Keratinocyte (primary cell): ENCODE measurements at regions not wholly inside any gene's neighbourhood (a gene's known extent, or its start where the extent isn't known, plus 50 kb on each side); places are given as distances from the start of the nearest gene placed in this dataset.

Experiments
- DNase-seq: peaks from one replicate; pipeline ENCODE4 v3.0.0-alpha.2; 2011; ENCODE audit warnings: low read depth, missing footprints, low spot score
- FAIRE-seq: peaks from 2 replicates; lab custom pipeline; 2011; peaks lifted over from hg19 to GRCh38; lab: Jason Lieb, UNC
- H2AFZ ChIP-seq: 2 replicates; pipeline ENCODE4 v1.6.0; 2012; ENCODE audit warnings: low read length, control low read depth, inconsistent platforms; ENCODE audit not compliant: control insufficient read depth
- H3K27ac ChIP-seq: 2 replicates; pipeline ENCODE4 v1.5.1; 2011; ENCODE audit warnings: low read length; ENCODE audit not compliant: control insufficient read depth, insufficient read depth
- H3K27me3 ChIP-seq: 3 replicates; pipeline ENCODE4 v1.6.0; 2011; ENCODE audit warnings: low read length; ENCODE audit not compliant: control insufficient read depth, insufficient read depth; ENCODE audit errors: extremely low read depth
- H3K36me3 ChIP-seq, 2 experiments: 2 replicates in 1 of 2; 3 replicates in 1 of 2; pipeline ENCODE4 v1.5.1; 2011; ENCODE audit warnings: low read length in 2 of 2, mild to moderate bottlenecking in 1 of 2; ENCODE audit not compliant: control insufficient read depth in 2 of 2, insufficient read depth in 2 of 2; ENCODE audit errors: extremely low read depth in 1 of 2
- H3K4me1 ChIP-seq: 3 replicates; pipeline ENCODE4 v1.5.1; 2011; ENCODE audit warnings: low read length; ENCODE audit not compliant: control insufficient read depth, insufficient read depth; ENCODE audit errors: extremely low read depth
- H3K4me2 ChIP-seq: 3 replicates; pipeline ENCODE4 v1.6.0; 2011; ENCODE audit warnings: low read depth, low read length; ENCODE audit not compliant: control insufficient read depth, insufficient read depth; ENCODE audit errors: extremely low read depth
- H3K4me3 ChIP-seq, 3 experiments: fragments of 200-600 bp in 1 of 3; sonication (generic) in 1 of 3; 2 replicates in 2 of 3; 3 replicates in 1 of 3; pipeline ENCODE4 v1.5.1; 2011 to 2016; ENCODE audit warnings: low read length in 3 of 3, mild to moderate bottlenecking in 3 of 3, control low read depth in 2 of 3, inconsistent platforms in 1 of 3, low read depth in 1 of 3, mixed read lengths in 1 of 3, mixed run types in 1 of 3, moderate library complexity in 1 of 3; ENCODE audit not compliant: control insufficient read depth in 2 of 3, insufficient read depth in 2 of 3; ENCODE audit errors: extremely low read depth in 1 of 3
- H3K79me2 ChIP-seq: 2 replicates; pipeline ENCODE4 v1.6.0; 2012; ENCODE audit warnings: low read length; ENCODE audit not compliant: control insufficient read depth, insufficient read depth
- H3K9ac ChIP-seq: 3 replicates; pipeline ENCODE4 v1.6.0; 2011; ENCODE audit warnings: low read length; ENCODE audit not compliant: control insufficient read depth, insufficient read depth; ENCODE audit errors: extremely low read depth
- H3K9me1 ChIP-seq: 3 replicates; pipeline ENCODE4 v1.6.0; 2011; ENCODE audit warnings: low read length; ENCODE audit not compliant: control insufficient read depth, insufficient read depth; ENCODE audit errors: extremely low read depth
- H3K9me3 ChIP-seq: 2 replicates; pipeline ENCODE4 v1.5.1; 2012; ENCODE audit warnings: low read depth, low read length; ENCODE audit not compliant: control insufficient read depth
- H4K20me1 ChIP-seq: 3 replicates; pipeline ENCODE4 v1.6.0; 2011; ENCODE audit warnings: low read length; ENCODE audit not compliant: control insufficient read depth, insufficient read depth; ENCODE audit errors: extremely low read depth
- CTCF ChIP-seq, 3 experiments: IDR thresholded peaks in 1 of 3; conservative IDR thresholded peaks in 1 of 3; optimal IDR thresholded peaks in 1 of 3; 2 replicates in 2 of 3; 3 replicates in 1 of 3; pipeline versions ENCODE3 to v1.5.1; 2011; ENCODE audit warnings: low read length in 3 of 3, mild to moderate bottlenecking in 3 of 3, moderate library complexity in 2 of 3, control low read depth in 1 of 3, inconsistent platforms in 1 of 3; ENCODE audit not compliant: insufficient read depth in 2 of 3; ENCODE audit errors: extremely low read depth in 1 of 3
- EZH2 ChIP-seq: IDR thresholded peaks from one replicate; pipeline ENCODE4 v1.6.1; 2012; ENCODE audit warnings: inconsistent platforms, mild to moderate bottlenecking, low read length, moderate library complexity
- dilution Hi-C: fragments of 300-500 bp; cut with MboI; formaldehyde crosslinking; loops from one replicate; pipeline ENCODE4 v1.7.0; 2020; ENCODE audit warnings: low sequenced_read_pairs; ENCODE audit not compliant: extremely low pct_ligation_motif_present

GRCh38 chr19:31058676-31059340, 290.4 kb downstream of the TSHZ3 start:
- dilution Hi-C loops, result loop anchor here (5.0 kb wide), 1 partner anchor 33 kb away; no protein-coding TSS in a partner anchor
- Histone ChIP-seq H3K4me2 (no peak overlapping the region), H3K9me1 (no peaks in the 10 kb centered on the region), H3K9me3 (no peaks in the 10 kb centered on the region), H2AFZ (no peak overlapping the region), H3K4me1 (no peaks in the 10 kb centered on the region), H3K4me3 (no peak overlapping the region), H4K20me1 (no peaks in the 10 kb centered on the region), H3K9ac (no peak overlapping the region), H3K27me3 (no peaks in the 10 kb centered on the region), H3K27ac (no peak overlapping the region), H3K79me2 (no peaks in the 10 kb centered on the region), H3K36me3 (no peaks in the 10 kb centered on the region)
- no peak for FAIRE-seq
- DNase-seq, result no peak
- no peak for TF ChIP-seq CTCF (optimal IDR thresholded peaks at IDR 0.05 in 1 of 3, IDR thresholded peaks at IDR 0.05 in 1 of 3, conservative IDR thresholded peaks at IDR 0.05 in 1 of 3; ENCODE audit: extremely low read depth in 1 of 3, insufficient read depth in 2 of 3, low read length in 3 of 3)
- TF ChIP-seq EZH2, result no peak

- dilution Hi-C loops, result loop anchor here (5.0 kb wide), 1 partner anchor 35 kb away; no protein-coding TSS in a partner anchor
- DNase-seq (no peak), FAIRE-seq (no peak)
- H3K9me3 ChIP-seq, result no peaks in the 10 kb centered on the region
- no peaks in the 10 kb centered on the region for H3K79me2 ChIP-seq
- no peak for TF ChIP-seq CTCF (optimal IDR thresholded peaks at IDR 0.05 in 1 of 3, IDR thresholded peaks at IDR 0.05 in 1 of 3, conservative IDR thresholded peaks at IDR 0.05 in 1 of 3; ENCODE audit: extremely low read depth in 1 of 3, insufficient read depth in 2 of 3, low read length in 3 of 3)
- no peak for TF ChIP-seq EZH2
- no peak overlapping the region for H3K4me3 ChIP-seq
- H4K20me1 ChIP-seq, result no peaks in the 10 kb centered on the region
- no peaks in the 10 kb centered on the region for H3K36me3 ChIP-seq
- H3K4me2 ChIP-seq, result no peak overlapping the region
- no peaks in the 10 kb centered on the region for H3K27me3 ChIP-seq
- H3K9me1 ChIP-seq, result no peaks in the 10 kb centered on the region
- H3K9ac ChIP-seq, result no peak overlapping the region
- no peak overlapping the region for H3K27ac ChIP-seq
- no peaks in the 10 kb centered on the region for H3K4me1 ChIP-seq
- H2AFZ ChIP-seq, result no peak overlapping the region
These were observed 291.8 kb downstream of the TSHZ3 start for GRCh38 chr19:31057476-31057875.
